Uterus (tissue), 2 donors: ENCODE measurements at regions not wholly inside any gene's neighbourhood (a gene's known extent, or its start where the extent isn't known, plus 50 kb on each side); places are given as distances from the start of the nearest gene placed in this dataset.

ENCODE experiments used
- POLR2A ChIP-seq, 2 donors: fragments of 450-650 bp; IDR thresholded peaks; one replicate each; pipeline ENCODE4 v1.6.1; 2016; ENCODE audit warnings: antibody characterized with exemption in 2 of 2, mild to moderate bottlenecking in 1 of 2, moderate library complexity in 1 of 2
- TF ChIP-seq, protein P1 (sequence below), 4 experiments: fragments of 200-600 bp in 2 of 4; fragments of 450-650 bp in 2 of 4; sonication (generic) in 2 of 4; IDR thresholded peaks; one replicate each; pipeline ENCODE4 v1.5.1; 2016 to 2019; ENCODE audit warnings: antibody characterized with exemption in 4 of 4, mild to moderate bottlenecking in 2 of 4, moderate library complexity in 1 of 4

GRCh38 chr5:4250254-4250653, 654.6 kb downstream of the IRX1 start:
- TF ChIP-seq, protein P1, sequence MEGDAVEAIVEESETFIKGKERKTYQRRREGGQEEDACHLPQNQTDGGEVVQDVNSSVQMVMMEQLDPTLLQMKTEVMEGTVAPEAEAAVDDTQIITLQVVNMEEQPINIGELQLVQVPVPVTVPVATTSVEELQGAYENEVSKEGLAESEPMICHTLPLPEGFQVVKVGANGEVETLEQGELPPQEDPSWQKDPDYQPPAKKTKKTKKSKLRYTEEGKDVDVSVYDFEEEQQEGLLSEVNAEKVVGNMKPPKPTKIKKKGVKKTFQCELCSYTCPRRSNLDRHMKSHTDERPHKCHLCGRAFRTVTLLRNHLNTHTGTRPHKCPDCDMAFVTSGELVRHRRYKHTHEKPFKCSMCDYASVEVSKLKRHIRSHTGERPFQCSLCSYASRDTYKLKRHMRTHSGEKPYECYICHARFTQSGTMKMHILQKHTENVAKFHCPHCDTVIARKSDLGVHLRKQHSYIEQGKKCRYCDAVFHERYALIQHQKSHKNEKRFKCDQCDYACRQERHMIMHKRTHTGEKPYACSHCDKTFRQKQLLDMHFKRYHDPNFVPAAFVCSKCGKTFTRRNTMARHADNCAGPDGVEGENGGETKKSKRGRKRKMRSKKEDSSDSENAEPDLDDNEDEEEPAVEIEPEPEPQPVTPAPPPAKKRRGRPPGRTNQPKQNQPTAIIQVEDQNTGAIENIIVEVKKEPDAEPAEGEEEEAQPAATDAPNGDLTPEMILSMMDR (IDR thresholded peaks at IDR 0.05) = no peak
- no peak for TF ChIP-seq POLR2A (IDR thresholded peaks at IDR 0.05)
